Stimulated activated effector memory CD8-positive, alpha-beta T cell treated with anti-CD3 and anti-CD28 coated beads, Interleukin-12 subunit alpha, Interleukin-12 subunit beta, amount 100 ng/mL, for 72 hours (primary cell): ENCODE measurements at regions not wholly inside any gene's neighbourhood (a gene's known extent, or its start where the extent isn't known, plus 50 kb on each side); places are given as distances from the start of the nearest gene placed in this dataset.
A peak's percentile ranks its signal among the peaks of the same experiment; 100 is the strongest.

Source experiments
- ATAC-seq: fragments of 150-1000 bp; cut with Tn5 transposase; 2 replicates; pipeline ENCODE4 v1.10.0; 2021
- DNase-seq, 2 donors: peaks; one replicate each; pipeline ENCODE4 v3.0.0; 2021 to 2022; ENCODE audit warnings: low spot score in 2 of 2
- H3K27ac Mint-ChIP-seq: one replicate; pipeline ENCODE4 v1.8.0; 2022; ENCODE audit warnings: mild to moderate bottlenecking, mixed read lengths
- H3K36me3 Mint-ChIP-seq: one replicate; pipeline ENCODE4 v1.8.0; 2022; ENCODE audit warnings: mild to moderate bottlenecking, mixed read lengths
- H3K4me1 Mint-ChIP-seq: one replicate; pipeline ENCODE4 v1.8.0; 2022; ENCODE audit warnings: mixed read lengths
- H3K4me3 Mint-ChIP-seq: one replicate; pipeline ENCODE4 v1.8.0; 2022; ENCODE audit warnings: mild to moderate bottlenecking, mixed read lengths
- H3K9me3 Mint-ChIP-seq: one replicate; pipeline ENCODE4 v1.8.0; 2022; ENCODE audit warnings: mixed read lengths

DNA sequence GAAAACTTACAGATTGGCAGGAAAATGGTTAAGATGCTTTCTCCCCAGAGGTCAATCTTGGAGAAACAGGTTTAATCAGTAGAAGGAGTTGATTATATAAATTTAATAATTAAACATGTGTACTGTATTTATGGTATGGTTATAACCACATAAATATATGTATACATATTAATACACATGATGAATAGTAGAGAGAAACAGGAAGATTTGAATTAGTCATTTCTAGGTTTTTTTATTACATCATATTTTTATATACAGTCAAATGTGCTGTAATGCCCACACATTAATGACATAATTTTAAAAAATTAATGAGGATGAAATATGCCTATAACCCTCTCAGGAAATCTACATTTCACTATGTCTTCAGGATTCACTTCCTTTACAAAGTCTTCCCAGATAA, 229.7 kb downstream of the IKZF2 start:
- Mint-ChIP-seq H3K36me3 (peaks cover 13% of the 10 kb centered on the region), H3K4me1 (peaks cover 6% of the 10 kb centered on the region), H3K4me3 (no peak overlapping the region), H3K27ac (no peak overlapping the region), H3K9me3 (peaks cover 7% of the 10 kb centered on the region)
- DNase-seq: no peak
- ATAC-seq: no peak

- DNase-seq: no peak
- Mint-ChIP-seq H3K4me1 (peaks cover 12% of the 10 kb centered on the region), H3K4me3 (no peak overlapping the region), H3K9me3 (peaks cover 7% of the 10 kb centered on the region), H3K36me3 (peaks cover 8% of the 10 kb centered on the region), H3K27ac (no peak overlapping the region)
- ATAC-seq: no peak
Observed at GRCh38 chr2:212921061-212921460, 230.4 kb downstream of the IKZF2 start.

DNA sequence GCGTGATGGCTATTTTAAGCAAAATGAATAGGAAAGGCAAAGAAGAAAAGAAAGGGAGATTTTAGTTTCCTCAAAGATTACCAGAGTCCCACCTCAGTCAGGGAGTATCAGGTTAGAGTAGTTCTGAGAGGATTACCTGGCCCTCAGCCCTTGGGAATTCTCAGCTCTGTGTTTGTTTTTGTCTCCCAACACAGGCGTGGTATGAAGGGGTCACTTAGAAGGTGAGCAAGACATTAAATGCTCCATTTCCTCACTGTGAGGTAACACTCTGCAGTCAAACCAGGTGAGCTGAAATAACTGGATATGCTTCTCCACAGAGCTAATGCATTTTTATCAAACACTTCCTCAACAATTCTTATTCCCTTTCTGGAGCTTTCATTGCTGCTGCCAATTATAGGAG, 232.2 kb downstream of the IKZF2 start:
- Mint-ChIP-seq H3K9me3 (peaks cover 4% of the 10 kb centered on the region), H3K27ac (no peak overlapping the region), H3K36me3 (peaks cover 6% of the 10 kb centered on the region), H3K4me1 (peaks cover 24% of the 10 kb centered on the region), H3K4me3 (no peak overlapping the region)
- DNase-seq: no peak
- no peak for ATAC-seq

DNA sequence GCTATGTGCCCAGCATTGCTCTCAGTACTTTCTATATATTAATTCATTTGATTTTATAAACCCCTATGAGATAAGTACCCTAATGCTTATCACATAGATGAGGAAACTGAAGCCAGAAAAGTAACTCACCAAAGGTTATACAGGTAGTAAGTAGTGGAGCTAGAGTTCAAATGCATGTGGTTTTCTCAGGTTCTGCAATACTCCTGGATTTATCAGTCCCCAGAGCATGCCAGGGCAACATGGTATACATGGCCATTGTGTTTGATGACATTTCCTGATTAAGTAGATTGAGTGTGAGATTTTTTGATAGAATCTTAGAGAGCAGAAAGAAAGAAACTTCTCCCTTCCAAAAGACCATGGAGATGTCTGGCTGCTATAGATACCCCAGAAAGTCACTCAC, 233.1 kb downstream of the IKZF2 start:
- no peak overlapping the region for H3K4me3 Mint-ChIP-seq
- peaks cover 4% of the 10 kb centered on the region for H3K9me3 Mint-ChIP-seq
- H3K4me1 Mint-ChIP-seq: peaks cover 24% of the 10 kb centered on the region
- DNase-seq (no peak), ATAC-seq (no peak)
- H3K27ac Mint-ChIP-seq: no peak overlapping the region
- peaks cover 6% of the 10 kb centered on the region for H3K36me3 Mint-ChIP-seq

GRCh38 chr2:212915121-212915782, 236.2 kb downstream of the IKZF2 start:
- Mint-ChIP-seq H3K9me3 (no peaks in the 10 kb centered on the region), H3K4me1 (peaks cover 27% of the 10 kb centered on the region), H3K36me3 (no peaks in the 10 kb centered on the region), H3K4me3 (peak overlapping the region; percentile 22), H3K27ac (peak overlapping the region; percentile 57)
- ATAC-seq: peak; percentile 92
- DNase-seq: no peak

DNA sequence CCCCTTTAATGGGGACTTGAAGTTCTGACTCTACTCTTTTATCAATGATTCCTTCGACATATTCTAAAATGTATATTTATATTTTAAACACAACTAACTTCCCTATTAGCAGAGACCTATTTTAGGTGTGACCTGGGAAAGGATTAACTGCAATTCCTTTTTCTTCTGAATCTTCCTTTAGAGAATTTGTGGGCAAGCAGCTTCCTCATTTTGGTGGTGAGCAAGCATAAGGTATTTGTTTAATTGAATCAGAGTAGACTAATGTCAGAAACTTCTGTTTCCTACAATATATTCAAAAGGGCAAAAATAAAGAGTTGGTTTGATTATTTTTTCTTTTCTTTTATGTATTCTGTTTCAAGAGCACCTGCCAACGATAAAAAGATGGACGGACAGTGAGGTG, 237.0 kb downstream of the IKZF2 start:
- DNase-seq: no peak
- ATAC-seq: no peak
- peaks cover 27% of the 10 kb centered on the region for H3K4me1 Mint-ChIP-seq
- H3K36me3 Mint-ChIP-seq: no peaks in the 10 kb centered on the region
- peaks cover 2% of the 10 kb centered on the region for H3K9me3 Mint-ChIP-seq
- no peak overlapping the region for H3K27ac Mint-ChIP-seq
- H3K4me3 Mint-ChIP-seq: no peak overlapping the region

- Mint-ChIP-seq H3K9me3 (peaks cover 2% of the 10 kb centered on the region), H3K4me1 (peaks cover 27% of the 10 kb centered on the region), H3K27ac (no peak overlapping the region), H3K4me3 (no peak overlapping the region), H3K36me3 (no peaks in the 10 kb centered on the region)
- ATAC-seq: no peak
- no peak for DNase-seq
Observed at GRCh38 chr2:212913640-212914306, 237.6 kb downstream of the IKZF2 start.

- Mint-ChIP-seq H3K4me1 (peaks cover 27% of the 10 kb centered on the region), H3K4me3 (no peak overlapping the region), H3K9me3 (peaks cover 2% of the 10 kb centered on the region), H3K36me3 (no peaks in the 10 kb centered on the region), H3K27ac (no peak overlapping the region)
- ATAC-seq (no peak), DNase-seq (no peak)
Observed at GRCh38 chr2:212912445-212913103, 238.8 kb downstream of the IKZF2 start.

DNA sequence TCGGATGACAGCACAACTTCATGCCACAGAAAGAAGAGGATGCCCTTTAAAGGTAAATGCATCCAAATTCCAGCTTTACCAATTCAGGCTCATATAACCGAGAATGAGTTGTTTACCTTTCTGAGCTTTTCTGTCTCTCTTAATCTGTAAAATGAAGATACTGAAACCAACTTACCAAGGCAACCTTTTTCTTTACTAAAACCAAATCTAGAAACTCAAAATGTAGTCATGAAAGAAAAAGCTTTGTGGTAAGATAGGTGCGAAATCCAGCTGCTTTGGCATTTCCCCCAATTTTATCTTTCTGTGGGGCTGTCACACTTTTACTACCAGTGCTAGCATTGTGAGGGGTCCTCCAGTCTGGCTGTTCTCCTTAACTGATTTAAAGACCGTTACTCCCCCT, 240.4 kb downstream of the IKZF2 start:
- Mint-ChIP-seq H3K4me3 (peak overlapping the region; percentile 20), H3K36me3 (no peaks in the 10 kb centered on the region), H3K4me1 (peaks cover 21% of the 10 kb centered on the region), H3K9me3 (peaks cover 2% of the 10 kb centered on the region), H3K27ac (peak overlapping the region; percentile 52)
- ATAC-seq (peak; percentile 51), DNase-seq (no peak)

- Mint-ChIP-seq H3K27ac (no peak overlapping the region), H3K4me3 (no peak overlapping the region), H3K36me3 (no peaks in the 10 kb centered on the region), H3K9me3 (peaks cover 2% of the 10 kb centered on the region), H3K4me1 (peaks cover 9% of the 10 kb centered on the region)
- DNase-seq: no peak
- no peak for ATAC-seq
Observed at GRCh38 chr2:212908682-212909435, 242.6 kb downstream of the IKZF2 start.

DNA sequence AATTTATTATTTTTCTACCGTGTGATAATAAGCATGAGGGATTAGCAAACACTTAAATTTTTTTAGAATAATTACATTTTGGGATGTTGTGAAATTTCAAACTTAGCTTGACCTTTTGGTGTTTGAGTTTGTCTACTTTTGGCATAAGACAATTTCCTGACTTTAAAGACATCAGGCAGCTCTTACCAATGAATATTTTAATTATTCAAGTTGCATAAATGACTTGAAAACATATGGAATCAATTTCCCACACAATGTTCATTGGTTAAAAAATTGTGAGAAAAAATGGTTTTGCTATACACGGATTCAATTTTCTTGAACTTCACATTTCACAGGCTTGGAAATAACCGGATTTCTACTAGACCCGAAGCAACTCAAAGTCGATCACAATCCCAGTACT, 243.4 kb downstream of the IKZF2 start:
- Mint-ChIP-seq H3K4me1 (peaks cover 9% of the 10 kb centered on the region), H3K27ac (no peak overlapping the region), H3K4me3 (no peak overlapping the region), H3K9me3 (peaks cover 2% of the 10 kb centered on the region), H3K36me3 (no peaks in the 10 kb centered on the region)
- DNase-seq: no peak
- ATAC-seq: no peak

DNA sequence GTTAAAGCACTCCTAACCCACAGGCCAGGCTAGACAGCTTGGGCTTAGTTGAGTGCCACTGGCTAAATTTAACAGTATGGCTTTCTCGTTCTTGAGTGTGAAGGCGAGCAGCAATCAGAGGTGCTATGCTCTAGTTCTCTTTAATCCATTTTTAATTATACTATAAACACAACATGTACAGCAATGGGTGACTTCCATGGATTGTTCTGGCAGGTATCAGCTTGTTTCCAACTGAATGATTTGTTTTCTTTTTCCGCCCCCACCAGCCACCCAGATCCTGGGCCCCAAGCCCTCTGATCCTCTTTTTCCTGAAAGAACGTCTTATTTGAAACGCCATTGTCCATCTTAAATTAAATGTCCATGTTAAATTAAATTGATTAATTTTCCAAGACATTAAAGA, 244.8 kb downstream of the IKZF2 start:
- peaks cover 8% of the 10 kb centered on the region for H3K4me1 Mint-ChIP-seq
- H3K27ac Mint-ChIP-seq: no peak overlapping the region
- H3K4me3 Mint-ChIP-seq: no peak overlapping the region
- peaks cover 5% of the 10 kb centered on the region for H3K9me3 Mint-ChIP-seq
- no peak for DNase-seq
- no peak for ATAC-seq
- no peaks in the 10 kb centered on the region for H3K36me3 Mint-ChIP-seq

GRCh38 chr2:212905640-212906201, 245.7 kb downstream of the IKZF2 start:
- H3K9me3 Mint-ChIP-seq: peaks cover 5% of the 10 kb centered on the region
- DNase-seq: no peak
- H3K4me1 Mint-ChIP-seq: no peaks in the 10 kb centered on the region
- ATAC-seq: no peak
- H3K4me3 Mint-ChIP-seq: no peak overlapping the region
- H3K36me3 Mint-ChIP-seq: no peaks in the 10 kb centered on the region
- no peak overlapping the region for H3K27ac Mint-ChIP-seq

- no peaks in the 10 kb centered on the region for H3K36me3 Mint-ChIP-seq
- DNase-seq (no peak), ATAC-seq (no peak)
- no peak overlapping the region for H3K27ac Mint-ChIP-seq
- H3K9me3 Mint-ChIP-seq: peaks cover 5% of the 10 kb centered on the region
- H3K4me3 Mint-ChIP-seq: no peak overlapping the region
- H3K4me1 Mint-ChIP-seq: no peaks in the 10 kb centered on the region
Observed at GRCh38 chr2:212904646-212905045, 246.8 kb downstream of the IKZF2 start.

- Mint-ChIP-seq H3K9me3 (peaks cover 3% of the 10 kb centered on the region), H3K36me3 (no peaks in the 10 kb centered on the region), H3K4me1 (no peaks in the 10 kb centered on the region), H3K27ac (no peak overlapping the region), H3K4me3 (no peak overlapping the region)
- no peak for ATAC-seq
- no peak for DNase-seq
Observed at GRCh38 chr2:212903413-212903812, 248.0 kb downstream of the IKZF2 start.
